Activated CD4-positive, alpha-beta T cell treated with anti-CD3 and anti-CD28 coated beads for 4 hours (primary cell): ENCODE measurements at regions not wholly inside any gene's neighbourhood (a gene's known extent, or its start where the extent isn't known, plus 50 kb on each side); places are given as distances from the start of the nearest gene placed in this dataset.

Source experiments
- DNase-seq, 2 donors: peaks; one replicate each; pipeline ENCODE4 v3.0.0-alpha.2; 2020

DNA sequence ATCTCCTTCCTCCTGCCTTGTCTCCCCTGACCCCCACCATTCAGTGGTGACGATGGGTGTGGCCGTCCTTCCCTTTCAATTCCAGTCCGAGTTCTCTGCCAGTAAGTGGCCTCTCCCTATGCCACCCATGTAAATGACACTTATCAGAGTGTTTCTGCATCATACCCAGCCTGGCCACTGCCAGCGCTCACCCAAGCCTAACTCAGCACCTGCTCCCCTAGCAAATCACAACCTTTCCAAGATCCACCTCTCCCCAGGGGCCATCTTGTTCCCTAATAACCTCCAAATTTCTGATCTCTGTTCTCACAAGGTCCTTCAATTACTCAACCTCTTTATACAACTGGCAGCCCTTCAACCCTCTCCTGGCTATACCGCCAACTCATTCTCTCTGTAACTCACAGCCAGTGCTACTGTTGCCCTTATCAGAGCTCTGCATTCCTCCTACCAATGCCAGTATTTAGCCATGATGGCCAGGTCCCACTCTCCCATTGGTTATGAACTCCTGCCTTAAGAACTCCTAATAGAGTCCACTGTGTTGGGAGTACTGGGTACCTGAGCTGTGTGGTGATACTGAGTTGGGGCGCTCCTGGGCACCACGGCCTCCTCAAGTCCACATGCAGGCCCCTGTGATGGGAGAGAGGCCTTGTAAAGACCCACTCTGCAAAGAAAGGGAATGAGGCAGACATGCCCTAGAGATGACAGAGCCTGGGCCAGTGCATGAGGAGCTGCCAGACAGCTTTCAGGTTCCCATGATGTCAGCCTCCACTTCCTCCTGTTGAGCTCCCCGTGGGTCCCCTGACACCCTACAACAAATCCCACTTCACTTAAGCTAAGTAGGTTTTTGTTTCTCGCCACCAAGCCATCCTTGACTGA lies 187.4 kb upstream of the RREB1 start:
- no peak for DNase-seq

- no peak for DNase-seq
Measured at GRCh38 chr6:6920987-6921313, 186.8 kb upstream of the RREB1 start.

DNA sequence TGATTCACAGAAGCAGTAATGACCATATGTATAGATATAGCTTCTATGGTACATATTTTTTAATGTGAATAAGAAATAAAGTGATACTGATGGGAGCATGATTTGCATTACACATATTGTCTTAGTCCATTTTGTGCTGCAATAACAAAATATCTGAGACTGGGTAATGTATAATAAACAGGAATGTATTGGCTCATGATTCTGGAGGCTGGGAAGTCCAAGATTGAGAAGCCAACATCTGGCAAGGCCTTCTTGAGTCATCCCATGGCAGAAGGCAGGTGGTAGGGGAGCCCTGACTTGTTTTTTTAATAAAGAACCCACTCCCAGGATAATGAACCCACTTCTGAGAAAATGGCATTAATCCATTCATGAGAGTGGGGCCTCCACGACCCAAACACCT lies 185.6 kb upstream of the RREB1 start:
- DNase-seq = no peak

- DNase-seq = no peak
Measured at GRCh38 chr6:6923605-6924004, 184.2 kb upstream of the RREB1 start.

- no peak for DNase-seq
Measured at GRCh38 chr6:6924708-6925107, 183.1 kb upstream of the RREB1 start.

- DNase-seq = no peak
Measured at GRCh38 chr6:6925391-6926164, 182.2 kb upstream of the RREB1 start.

DNA sequence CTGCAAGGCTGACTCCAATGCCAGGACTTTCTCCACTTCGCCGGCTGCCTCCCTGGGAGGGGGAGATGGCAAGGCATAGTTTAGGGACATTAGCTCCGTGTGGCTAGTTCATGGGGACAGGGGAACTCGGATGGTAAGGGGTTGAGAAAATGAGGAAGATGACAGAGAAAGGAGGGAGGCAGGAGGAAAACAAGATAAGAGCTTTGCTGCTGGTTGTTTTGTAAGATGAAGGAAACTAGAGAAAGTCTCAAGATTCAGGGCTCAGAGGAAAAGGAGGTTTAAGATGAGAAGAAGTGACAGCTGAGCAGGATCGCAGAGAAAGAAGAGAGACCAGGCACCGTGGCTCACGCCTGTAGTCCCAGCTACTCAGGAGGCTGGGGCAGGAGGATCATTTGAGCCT lies 180.9 kb upstream of the RREB1 start:
- DNase-seq = no peak

DNA sequence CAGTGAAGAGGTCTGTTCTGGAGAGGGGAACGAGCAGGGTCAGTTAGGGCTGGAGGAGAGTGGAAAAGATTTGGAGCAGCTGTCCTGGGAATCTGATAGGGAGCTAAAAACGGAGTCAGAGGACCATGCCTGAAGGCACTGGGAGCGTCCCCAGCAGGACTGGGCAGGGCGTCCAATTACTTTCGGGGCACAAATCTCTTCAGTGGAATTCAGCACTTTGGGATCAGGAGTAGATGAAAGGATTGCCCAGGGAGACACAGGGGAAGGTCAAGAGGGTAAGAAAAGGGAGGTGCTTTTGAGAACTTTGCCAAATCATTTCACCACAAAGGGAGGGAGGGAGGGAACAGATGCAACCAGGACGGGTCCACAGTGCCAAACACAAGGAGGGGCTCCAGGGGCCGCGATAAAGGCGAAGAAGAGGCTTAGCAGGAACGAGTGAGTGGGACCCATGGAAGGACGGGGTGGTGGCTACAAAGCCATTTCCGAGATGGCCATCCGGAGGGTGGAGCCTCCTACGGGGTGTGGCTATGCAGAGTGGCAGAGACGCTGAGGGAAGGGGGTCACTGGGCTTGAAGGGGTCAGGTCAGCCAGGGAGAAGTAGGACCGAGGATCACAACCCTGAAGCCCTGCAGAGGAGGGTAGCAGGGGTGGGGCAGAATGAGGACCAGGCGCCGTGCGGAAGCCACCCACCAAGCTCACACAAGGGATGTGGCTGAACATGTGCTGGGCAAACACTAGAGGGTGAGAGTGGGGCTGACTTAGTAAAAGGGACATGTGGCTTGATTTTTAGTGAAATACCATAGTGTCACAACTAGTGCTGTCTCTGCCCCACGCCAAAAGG lies 180.0 kb upstream of the RREB1 start:
- no peak for DNase-seq

- DNase-seq = no peak
Measured at GRCh38 chr6:6930223-6930880, 177.4 kb upstream of the RREB1 start.

GRCh38 chr6:6931071-6932025 lies 176.4 kb upstream of the RREB1 start:
- DNase-seq = no peak

DNA sequence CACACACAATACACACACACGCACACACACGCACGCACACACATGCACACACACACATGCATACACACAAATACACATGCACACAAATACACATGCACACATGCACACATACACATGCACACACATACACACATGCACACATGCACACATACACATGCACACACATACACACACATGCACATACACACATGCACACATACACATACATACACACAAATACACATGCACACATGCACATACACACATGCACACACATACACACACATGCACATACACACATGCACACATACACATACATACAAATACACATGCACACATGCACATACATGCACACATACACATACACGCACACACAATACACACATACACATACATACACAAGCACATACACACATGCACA lies 175.4 kb upstream of the RREB1 start:
- DNase-seq = no peak

- DNase-seq = no peak
Measured at GRCh38 chr6:6932968-6933367, 174.8 kb upstream of the RREB1 start.

DNA sequence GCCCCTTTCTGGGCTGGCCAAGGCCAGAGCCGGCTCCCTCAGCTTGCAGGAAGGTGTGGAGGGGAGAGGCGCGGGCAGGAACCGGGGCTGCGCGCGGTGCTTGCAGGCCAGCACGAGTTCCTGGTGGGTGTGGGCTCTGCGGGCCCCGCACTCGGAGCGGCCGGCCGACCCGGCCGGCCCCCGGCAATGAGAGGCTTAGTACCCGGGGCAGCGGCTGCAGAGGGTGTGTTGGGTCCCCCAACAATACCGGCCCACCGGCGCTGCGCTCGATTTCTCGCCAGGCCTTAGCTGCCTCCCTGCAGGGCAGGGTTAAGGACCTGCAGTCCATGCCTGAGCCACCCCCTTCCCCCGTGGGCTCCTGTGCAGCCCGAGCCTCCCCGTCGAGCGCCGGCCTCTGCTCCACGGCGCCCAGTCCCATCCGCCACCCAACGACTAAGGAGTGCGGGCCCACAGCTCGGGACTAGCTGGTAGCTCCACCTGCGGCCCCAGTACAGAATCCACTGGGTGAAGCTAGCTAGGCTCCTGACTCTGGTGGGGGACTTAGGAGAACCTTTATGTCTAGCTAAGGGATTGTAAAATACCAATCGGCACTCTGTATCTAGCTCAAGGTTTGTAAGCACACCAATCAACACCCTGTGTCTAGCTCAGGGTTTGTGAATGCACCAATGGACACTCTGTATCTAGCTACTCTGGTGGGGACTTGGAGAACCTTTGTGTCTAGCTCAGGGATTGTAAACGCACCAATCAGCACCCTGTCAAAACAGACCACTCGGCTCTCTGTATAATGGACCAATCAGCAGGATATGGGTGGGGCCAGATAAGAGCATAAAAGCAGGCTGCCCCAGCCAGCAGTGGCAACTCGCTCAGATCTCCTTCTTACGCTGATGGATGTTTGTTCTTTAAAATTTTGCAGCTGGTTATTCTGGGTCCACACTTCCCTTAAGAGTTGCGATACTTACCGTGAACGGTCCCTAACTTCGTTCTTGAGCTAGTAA lies 167.4 kb upstream of the RREB1 start:
- DNase-seq = no peak

DNA sequence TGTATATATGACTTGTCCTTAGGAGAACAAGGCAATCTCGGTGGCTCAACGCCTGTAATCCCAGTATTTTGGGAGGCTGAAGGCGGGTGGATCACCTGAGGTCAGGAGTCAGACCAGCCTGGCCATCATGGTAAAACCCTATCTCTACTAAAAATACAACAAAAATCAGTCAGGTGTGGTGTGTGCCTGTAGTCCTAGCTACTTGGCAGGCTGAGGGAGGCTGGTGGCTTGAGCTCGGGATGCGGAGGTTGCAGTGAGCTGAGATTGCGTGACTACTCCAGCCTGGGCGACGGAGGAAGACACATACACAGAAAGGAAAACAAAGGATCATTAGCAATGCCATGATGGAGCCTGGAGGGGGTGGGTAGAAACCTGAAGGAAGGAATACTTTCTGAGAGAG lies 166.6 kb upstream of the RREB1 start:
- no peak for DNase-seq

GRCh38 chr6:6942091-6942490 lies 165.7 kb upstream of the RREB1 start:
- DNase-seq = no peak

GRCh38 chr6:6942831-6943230 lies 164.9 kb upstream of the RREB1 start:
- no peak for DNase-seq

DNA sequence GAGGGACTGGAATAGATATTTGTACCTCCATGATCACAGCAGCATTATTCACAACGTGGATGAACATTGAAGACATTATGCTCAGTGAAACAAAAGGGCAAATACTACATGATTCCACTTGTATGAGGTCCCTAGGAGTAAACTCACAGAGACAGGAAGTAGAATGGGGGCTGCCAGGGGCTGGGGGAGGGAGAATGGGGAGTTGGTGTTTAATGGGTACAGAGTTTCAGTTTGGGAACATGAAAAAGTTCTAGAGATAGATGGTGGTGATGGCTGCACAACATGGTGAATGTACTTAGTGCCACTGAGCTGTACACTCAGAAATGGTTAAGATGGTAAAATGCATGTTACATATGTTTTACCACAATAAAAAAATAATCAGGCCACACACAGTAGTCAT lies 164.3 kb upstream of the RREB1 start:
- no peak for DNase-seq

DNA sequence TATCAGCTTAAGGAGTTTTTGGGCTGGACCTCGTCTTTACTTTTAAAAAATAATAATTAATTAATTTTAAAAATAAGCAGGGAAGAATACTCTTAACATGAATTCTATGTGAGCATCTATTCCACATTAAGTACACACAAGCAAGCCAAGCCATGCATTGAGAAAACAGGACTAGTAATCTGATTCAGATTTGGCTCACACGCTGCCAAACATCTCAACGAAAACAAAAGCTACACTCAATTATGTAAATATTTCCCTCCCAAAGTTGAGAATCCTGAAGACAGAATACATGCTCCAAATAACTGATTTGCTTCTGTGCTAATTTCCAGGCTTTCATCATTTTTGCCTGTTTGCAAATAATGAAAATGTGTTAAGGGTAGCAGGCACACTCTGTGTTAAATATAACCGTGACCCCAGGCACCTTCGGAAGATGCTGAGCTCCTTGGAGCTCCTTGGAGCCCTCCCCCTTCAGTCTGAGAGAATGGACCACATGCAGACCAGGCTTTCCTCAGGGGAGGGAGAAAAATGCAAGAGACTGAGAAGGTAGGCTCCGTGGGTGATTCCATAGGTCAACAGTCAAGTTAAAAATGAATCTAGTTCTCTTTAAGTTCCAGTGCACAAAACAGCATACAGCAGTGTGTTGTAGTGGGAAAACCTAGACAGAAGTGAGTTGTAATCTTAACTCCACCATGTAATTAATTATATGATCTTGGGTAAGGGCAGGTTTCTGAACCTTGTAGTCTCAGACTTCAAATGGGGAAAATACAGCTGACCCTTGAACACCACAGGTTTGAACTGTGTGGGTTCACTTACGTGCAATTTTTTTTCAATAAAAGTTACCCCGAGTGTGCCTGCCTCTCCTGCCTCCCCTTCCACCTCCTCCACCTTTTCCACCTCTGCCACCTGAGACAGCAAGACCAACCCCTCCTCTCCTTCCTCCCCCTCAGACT lies 161.3 kb upstream of the RREB1 start:
- no peak for DNase-seq
